Endodermal cell (in vitro differentiated cells): ENCODE measurements at regions not wholly inside any gene's neighbourhood (a gene's known extent, or its start where the extent isn't known, plus 50 kb on each side); places are given as distances from the start of the nearest gene placed in this dataset.

Experiments
- DNase-seq: peaks from one replicate; pipeline ENCODE4 v3.0.0-alpha.2; 2017
- H3K27ac ChIP-seq: 2 replicates; pipeline ENCODE4 v1.5.1; 2013; ENCODE audit warnings: mild to moderate bottlenecking, low read depth, low read length, moderate library complexity
- H3K27me3 ChIP-seq: 2 replicates; pipeline ENCODE4 v1.6.1; 2013; ENCODE audit warnings: mild to moderate bottlenecking, low read length, moderate library complexity; ENCODE audit not compliant: insufficient read depth, control insufficient read depth, poor library complexity, severe bottlenecking
- H3K36me3 ChIP-seq: 2 replicates; pipeline ENCODE4 v1.7.0; 2013; ENCODE audit warnings: mild to moderate bottlenecking, low read length, moderate library complexity; ENCODE audit not compliant: control insufficient read depth, insufficient read depth
- H3K4me1 ChIP-seq: one replicate; pipeline ENCODE4 v1.7.0; 2013; ENCODE audit warnings: low read length; ENCODE audit not compliant: control insufficient read depth, insufficient read depth
- H3K4me3 ChIP-seq: 2 replicates; pipeline ENCODE4 v1.5.1; 2013; ENCODE audit warnings: mild to moderate bottlenecking, low read length, moderate library complexity
- H3K9ac ChIP-seq: 2 replicates; pipeline ENCODE4 v1.6.1; 2013; ENCODE audit warnings: mild to moderate bottlenecking, low read length, moderate library complexity; ENCODE audit not compliant: poor library complexity, severe bottlenecking; ENCODE audit errors: extremely low read depth
- H3K9me3 ChIP-seq: 2 replicates; pipeline ENCODE4 v1.6.1; 2013; ENCODE audit warnings: mild to moderate bottlenecking, low read length, moderate library complexity; ENCODE audit not compliant: control insufficient read depth
- H3K27ac Mint-ChIP-seq: 2 replicates; pipeline ENCODE4 v1.8.0; 2020; ENCODE audit warnings: mixed read lengths
- H3K27me3 Mint-ChIP-seq: 2 replicates; pipeline ENCODE4 v1.8.0; 2021; ENCODE audit warnings: mild to moderate bottlenecking, mixed read lengths; ENCODE audit not compliant: insufficient read depth
- H3K36me3 Mint-ChIP-seq: 2 replicates; pipeline ENCODE4 v1.8.0; 2020; ENCODE audit warnings: low read depth, mixed read lengths
- H3K4me1 Mint-ChIP-seq: 2 replicates; pipeline ENCODE4 v1.8.0; 2020; ENCODE audit warnings: mixed read lengths
- H3K4me3 Mint-ChIP-seq: 2 replicates; pipeline ENCODE4 v1.8.0; 2020; ENCODE audit warnings: mild to moderate bottlenecking, moderate library complexity, mixed read lengths
- H3K9me3 Mint-ChIP-seq: 2 replicates; pipeline ENCODE4 v1.8.0; 2020; ENCODE audit warnings: mild to moderate bottlenecking, mixed read lengths
- WGBS, 2 experiments: methylation state at CpG; one replicate each; pipeline versions ENCODE4 v1.1.5 to v1.1.7; 2013; ENCODE audit warnings: missing lambda C conversion rate in 2 of 2, mixed read lengths in 1 of 2; ENCODE audit not compliant: insufficient coverage in 1 of 2, insufficient read length in 1 of 2; 5-methylcytosine and 5-hydroxymethylcytosine counted together
- TF ChIP-seq, protein P1 (sequence below): fragments of 200-600 bp; sonication (generic); conservative IDR thresholded peaks from 2 replicates; pipeline ENCODE4 v1.5.0; 2021; ENCODE audit warnings: antibody characterized with exemption, mild to moderate bottlenecking

DNA sequence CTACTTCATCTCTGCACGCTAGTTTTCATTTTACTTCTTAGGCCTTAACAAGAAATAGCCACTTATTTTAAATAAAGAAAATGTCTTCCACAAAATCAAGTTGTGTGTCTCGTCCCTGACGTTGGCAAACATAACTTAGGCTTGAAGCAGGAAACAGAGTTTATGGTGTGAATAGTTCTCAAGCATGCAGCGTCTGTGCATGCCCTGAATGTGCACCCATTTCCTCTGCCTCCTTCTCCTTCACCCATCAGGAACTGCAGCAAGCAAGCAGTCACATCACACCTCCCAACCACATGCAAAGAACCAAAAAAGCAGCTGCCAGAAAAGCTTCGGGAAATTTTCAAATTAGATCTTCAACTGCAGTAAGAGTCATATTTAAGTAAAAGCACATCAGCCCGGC, 424.0 kb upstream of the IRX4 start:
- H3K4me1 Mint-ChIP-seq, result peaks cover 3% of the 10 kb centered on the region
- peaks cover 1% of the 10 kb centered on the region for H3K27me3 Mint-ChIP-seq
- no peaks in the 10 kb centered on the region for H3K27me3 ChIP-seq
- 92 to 100% methylated on average over 1 to 6 of the region's 6 CpGs for WGBS, 2 experiments
- H3K4me1 ChIP-seq, result no peaks in the 10 kb centered on the region
- H3K9me3 ChIP-seq, result no peaks in the 10 kb centered on the region
- H3K4me3 ChIP-seq, result no peak overlapping the region
- H3K9me3 Mint-ChIP-seq, result no peaks in the 10 kb centered on the region
- H3K36me3 Mint-ChIP-seq, result no peaks in the 10 kb centered on the region
- TF ChIP-seq, protein P1, sequence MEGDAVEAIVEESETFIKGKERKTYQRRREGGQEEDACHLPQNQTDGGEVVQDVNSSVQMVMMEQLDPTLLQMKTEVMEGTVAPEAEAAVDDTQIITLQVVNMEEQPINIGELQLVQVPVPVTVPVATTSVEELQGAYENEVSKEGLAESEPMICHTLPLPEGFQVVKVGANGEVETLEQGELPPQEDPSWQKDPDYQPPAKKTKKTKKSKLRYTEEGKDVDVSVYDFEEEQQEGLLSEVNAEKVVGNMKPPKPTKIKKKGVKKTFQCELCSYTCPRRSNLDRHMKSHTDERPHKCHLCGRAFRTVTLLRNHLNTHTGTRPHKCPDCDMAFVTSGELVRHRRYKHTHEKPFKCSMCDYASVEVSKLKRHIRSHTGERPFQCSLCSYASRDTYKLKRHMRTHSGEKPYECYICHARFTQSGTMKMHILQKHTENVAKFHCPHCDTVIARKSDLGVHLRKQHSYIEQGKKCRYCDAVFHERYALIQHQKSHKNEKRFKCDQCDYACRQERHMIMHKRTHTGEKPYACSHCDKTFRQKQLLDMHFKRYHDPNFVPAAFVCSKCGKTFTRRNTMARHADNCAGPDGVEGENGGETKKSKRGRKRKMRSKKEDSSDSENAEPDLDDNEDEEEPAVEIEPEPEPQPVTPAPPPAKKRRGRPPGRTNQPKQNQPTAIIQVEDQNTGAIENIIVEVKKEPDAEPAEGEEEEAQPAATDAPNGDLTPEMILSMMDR, result no peak
- H3K9ac ChIP-seq, result no peak overlapping the region
- H3K27ac Mint-ChIP-seq, result no peak overlapping the region
- H3K27ac ChIP-seq, result no peak overlapping the region
- H3K36me3 ChIP-seq, result no peaks in the 10 kb centered on the region
- DNase-seq, result no peak
- no peak overlapping the region for H3K4me3 Mint-ChIP-seq

DNA sequence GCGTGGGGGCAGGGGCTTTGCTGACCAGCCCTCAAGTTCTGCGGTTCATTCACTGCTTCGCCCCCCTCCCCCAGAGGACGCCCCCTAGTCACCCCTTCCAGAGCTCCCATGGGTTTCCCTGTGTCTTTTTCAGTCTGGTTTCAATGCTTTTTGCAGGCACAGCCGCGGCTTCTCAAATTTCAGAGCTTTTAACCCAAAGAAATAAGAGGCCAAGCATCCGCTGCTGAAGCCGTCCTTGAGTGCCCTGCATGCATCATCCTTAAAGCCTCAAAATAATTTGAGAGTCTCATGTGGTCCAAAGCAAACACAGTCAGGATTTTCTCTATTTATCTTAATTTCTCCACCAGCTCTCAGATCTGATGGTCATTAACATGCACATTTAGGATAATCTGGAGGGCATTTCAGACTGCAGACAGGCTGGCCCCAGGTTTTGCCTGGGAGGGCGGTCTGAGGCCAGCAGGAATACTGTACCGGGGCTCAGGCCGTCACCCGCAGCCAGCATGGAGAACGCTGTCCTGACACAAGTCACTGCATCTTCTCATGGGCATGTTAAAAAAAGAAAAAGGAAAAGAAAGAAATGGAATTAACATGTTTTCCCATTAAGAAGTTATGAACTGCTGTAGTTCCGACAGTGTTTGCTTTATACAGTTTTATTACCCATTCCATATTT, 420.8 kb upstream of the IRX4 start:
- H3K27ac Mint-ChIP-seq, result no peak overlapping the region

DNA sequence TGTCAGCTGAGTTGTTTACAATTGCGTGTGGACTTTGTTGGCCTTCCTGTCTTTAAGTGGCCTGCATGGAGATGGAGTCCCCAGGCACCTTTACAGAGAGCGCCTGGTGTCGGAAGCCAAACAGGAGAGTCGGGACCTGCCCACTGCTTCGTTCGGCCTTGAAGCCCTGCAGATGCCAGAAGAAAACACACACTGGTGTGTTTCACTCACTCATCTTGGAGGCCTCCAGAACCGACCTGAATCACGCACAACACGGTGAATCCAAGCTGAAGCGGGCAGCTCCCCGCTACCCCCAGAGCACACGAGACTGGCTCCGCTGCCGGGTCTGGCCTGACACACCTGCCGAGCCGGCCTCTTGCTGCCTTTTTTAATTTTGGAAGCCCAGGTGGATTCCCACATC, 419.4 kb upstream of the IRX4 start:
- Mint-ChIP-seq H3K9me3 (no peaks in the 10 kb centered on the region), H3K4me1 (peaks cover 2% of the 10 kb centered on the region), H3K36me3 (no peaks in the 10 kb centered on the region), H3K27ac (peak overlapping the region; percentile 27), H3K27me3 (peaks cover 3% of the 10 kb centered on the region), H3K4me3 (no peak overlapping the region)
- H3K4me3 ChIP-seq, result no peak overlapping the region
- WGBS, 2 experiments, result 89 to 92% methylated on average over 10 to 16 of the region's 16 CpGs
- no peaks in the 10 kb centered on the region for H3K36me3 ChIP-seq
- no peaks in the 10 kb centered on the region for H3K4me1 ChIP-seq
- no peak for DNase-seq
- H3K27ac ChIP-seq, result no peak overlapping the region
- no peak overlapping the region for H3K9ac ChIP-seq
- H3K9me3 ChIP-seq, result no peaks in the 10 kb centered on the region
- no peaks in the 10 kb centered on the region for H3K27me3 ChIP-seq
- TF ChIP-seq, protein P1, result no peak

More for the DNA sequence above, 420.8 kb upstream of the IRX4 start:
- WGBS, 2 experiments, result 69 to 77% methylated on average over 11 to 14 of the region's 14 CpGs
- H3K9me3 ChIP-seq, result no peaks in the 10 kb centered on the region
- H3K4me3 ChIP-seq, result no peak overlapping the region
- peaks cover 4% of the 10 kb centered on the region for H3K27me3 Mint-ChIP-seq
- H3K9ac ChIP-seq, result no peak overlapping the region
- H3K4me3 Mint-ChIP-seq, result no peak overlapping the region
- no peak for DNase-seq
- peak overlapping the region; percentile 16 for H3K27ac ChIP-seq
- no peaks in the 10 kb centered on the region for H3K36me3 ChIP-seq
- no peaks in the 10 kb centered on the region for H3K4me1 ChIP-seq
- H3K9me3 Mint-ChIP-seq, result no peaks in the 10 kb centered on the region
- H3K36me3 Mint-ChIP-seq, result no peaks in the 10 kb centered on the region
- H3K4me1 Mint-ChIP-seq, result peaks cover 2% of the 10 kb centered on the region
- TF ChIP-seq, protein P1, result no peak
- no peaks in the 10 kb centered on the region for H3K27me3 ChIP-seq
